ENCODE measurements at regions not wholly inside any gene's neighbourhood (a gene's known extent, or its start where the extent isn't known, plus 50 kb on each side); places are given as distances from the start of the nearest gene placed in this dataset.
"Not testable (repeated sequence)": the region's sequence is repeated elsewhere in the genome, so short reads cannot be mapped to it uniquely, and the experiment has no call there.

- DNase-seq, result not testable (repeated sequence)
These were observed 445.1 kb upstream of the CFAP20DC start for GRCh38 chr3:59494969-59495368.

- DNase-seq, result no peak
These were observed 436.7 kb upstream of the CFAP20DC start for GRCh38 chr3:59486520-59486919.

DNA sequence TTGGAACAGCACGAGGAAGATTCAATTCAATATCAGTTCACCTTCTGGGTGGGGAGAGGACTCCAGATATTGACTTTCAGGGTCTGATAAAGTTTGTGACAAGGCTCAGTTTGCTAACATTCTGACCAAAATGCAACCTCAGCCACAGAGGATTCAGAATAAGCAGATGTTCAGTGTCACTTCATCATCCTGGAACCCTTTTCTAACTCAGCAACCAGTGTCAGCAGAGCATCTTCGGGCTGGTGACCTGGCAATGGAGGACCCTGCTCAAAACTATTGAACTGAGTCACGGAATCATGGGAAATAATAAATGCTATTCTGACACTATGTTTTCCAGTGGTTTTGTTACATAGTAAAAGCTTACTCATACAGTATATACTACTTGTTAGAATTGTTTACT lies 433.4 kb upstream of the CFAP20DC start:
- no peak for DNase-seq

DNA sequence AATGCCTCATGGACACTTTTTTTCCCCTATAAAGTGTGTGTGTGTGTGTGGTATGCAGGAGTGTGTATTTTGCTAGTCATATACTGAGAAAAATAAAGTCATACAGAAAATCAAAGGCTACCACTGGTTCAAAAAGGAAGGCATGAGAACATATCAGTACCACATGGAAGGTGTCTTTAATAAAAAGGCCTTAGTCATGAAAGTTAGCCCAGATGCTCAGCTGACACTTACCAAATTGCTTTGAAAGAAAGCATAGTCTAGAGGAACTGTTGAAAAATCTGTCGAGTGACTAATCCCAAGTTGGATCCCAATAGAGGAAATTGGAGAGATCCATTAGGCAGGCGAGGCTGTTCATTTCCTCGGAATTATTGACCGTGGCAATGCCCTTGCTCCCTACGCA lies 432.9 kb upstream of the CFAP20DC start:
- no peak for DNase-seq

DNA sequence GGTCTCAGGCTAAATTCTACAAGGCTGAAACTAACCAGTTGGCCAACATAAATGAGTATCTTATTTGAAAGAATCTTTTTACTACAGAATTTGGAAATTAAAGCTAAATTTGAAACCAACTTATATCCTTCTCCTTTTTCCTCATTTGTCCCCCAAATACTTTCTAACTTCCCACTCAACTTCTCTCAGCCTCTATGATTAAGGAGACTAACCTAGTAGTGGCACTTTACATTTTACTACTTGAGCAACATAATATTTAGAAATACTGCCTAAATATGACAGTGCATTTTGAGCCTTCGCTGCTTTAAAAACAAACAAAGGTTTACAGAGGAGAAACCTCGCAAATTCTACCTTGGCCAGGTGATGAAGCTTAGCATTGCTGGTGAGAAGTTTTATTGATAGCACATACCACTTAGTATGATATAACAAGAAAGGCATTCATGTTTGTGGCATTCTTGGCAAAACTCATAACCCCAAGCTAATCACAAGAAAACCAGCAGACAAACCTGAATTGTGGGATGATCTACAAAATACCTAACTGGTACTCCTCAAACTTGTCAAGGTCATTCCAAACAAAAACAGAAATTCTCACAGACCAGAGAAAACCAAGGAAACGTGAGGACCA lies 432.1 kb upstream of the CFAP20DC start:
- no peak for DNase-seq

DNA sequence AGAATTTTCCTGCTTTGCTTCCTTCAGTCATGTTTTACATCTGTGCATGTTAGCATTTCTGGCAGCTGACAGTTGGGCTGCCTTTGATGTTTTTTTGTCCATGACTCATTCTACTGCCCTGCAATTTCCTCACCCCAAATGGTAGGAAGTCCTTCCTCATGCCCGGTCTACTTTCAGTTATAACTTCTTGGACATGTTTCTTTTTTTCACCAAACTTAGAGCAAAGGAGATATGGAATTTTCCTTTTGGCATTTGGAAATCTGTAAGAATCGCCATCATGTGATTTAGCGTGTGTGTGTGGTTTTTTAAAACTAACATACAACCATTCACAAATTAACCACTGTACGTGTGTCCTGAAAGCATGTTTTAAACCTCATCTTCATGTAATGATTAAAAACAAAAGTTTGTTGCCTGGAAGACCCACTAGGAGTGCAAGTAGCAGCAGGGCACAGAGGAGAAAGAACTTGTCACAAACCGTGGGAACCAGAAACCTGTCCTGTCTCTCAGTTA lies 430.7 kb upstream of the CFAP20DC start:
- peak; percentile 24 for DNase-seq

DNA sequence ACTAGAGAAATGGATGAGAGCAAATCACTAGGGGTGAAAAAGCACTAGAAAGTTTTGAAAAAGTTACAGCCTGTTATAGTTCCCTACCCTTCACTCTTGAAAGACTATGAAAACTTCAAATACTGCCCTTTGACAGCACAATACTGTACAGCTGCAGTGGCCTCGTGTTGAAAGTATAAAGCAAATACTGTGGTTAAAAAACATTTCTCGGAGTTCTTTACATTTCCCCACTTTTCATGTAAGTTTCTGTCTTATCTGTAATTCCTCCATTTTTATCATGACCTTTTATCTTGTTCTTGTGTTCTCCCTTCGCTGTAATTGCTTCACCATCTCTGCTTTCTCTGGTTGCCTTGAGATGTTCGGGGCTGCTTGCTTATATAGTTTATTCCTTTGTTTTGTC lies 423.8 kb upstream of the CFAP20DC start:
- no peak for DNase-seq

DNA sequence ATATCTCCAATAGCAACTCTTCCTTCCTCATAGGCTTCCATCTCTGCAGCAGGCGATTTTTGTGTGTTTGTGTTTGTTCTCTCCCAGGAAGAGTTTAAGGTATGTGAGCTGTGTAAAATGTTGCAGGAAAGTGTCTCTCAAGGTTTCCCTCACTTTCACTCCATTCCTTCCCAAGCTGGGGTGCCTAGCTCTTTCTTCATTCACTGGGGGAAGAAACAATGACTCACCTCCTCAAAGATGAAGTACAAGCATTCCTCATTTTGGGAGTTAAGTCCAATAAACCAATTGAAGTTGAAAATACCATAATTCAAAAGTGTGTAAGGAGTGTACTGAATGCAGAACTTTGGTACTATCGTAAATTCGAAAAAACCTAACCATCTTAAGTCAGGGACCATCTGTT lies 422.7 kb upstream of the CFAP20DC start:
- no peak for DNase-seq

- DNase-seq, result no peak
These were observed 420.3 kb upstream of the CFAP20DC start for GRCh38 chr3:59469948-59470723.

DNA sequence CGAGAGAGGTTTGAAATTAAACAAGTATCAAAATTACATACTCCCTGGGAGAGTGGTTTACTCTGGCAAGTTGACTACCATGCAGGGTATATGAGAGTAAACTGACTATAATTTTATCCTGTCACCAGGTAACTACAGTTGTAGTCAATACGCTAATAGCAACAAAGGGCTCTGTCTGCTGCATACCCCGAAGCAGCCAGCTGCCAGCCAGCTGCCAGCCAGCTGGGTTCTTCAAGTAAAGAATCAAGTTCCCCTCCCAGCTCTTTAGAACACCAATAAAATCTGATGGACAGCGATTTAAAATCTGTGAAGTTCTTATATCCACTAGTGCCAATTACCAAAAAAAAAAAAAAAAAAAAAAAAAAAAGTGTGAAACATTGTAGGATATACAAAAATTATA lies 417.7 kb upstream of the CFAP20DC start:
- no peak for DNase-seq

- DNase-seq, result no peak
These were observed 414.4 kb upstream of the CFAP20DC start for GRCh38 chr3:59464187-59464586.

- DNase-seq, result no peak
These were observed 413.4 kb upstream of the CFAP20DC start for GRCh38 chr3:59463253-59463652.

- DNase-seq, result no peak
These were observed 410.2 kb upstream of the CFAP20DC start for GRCh38 chr3:59460068-59460467.

- DNase-seq, result no peak
These were observed 407.1 kb upstream of the CFAP20DC start for GRCh38 chr3:59456852-59457485.

DNA sequence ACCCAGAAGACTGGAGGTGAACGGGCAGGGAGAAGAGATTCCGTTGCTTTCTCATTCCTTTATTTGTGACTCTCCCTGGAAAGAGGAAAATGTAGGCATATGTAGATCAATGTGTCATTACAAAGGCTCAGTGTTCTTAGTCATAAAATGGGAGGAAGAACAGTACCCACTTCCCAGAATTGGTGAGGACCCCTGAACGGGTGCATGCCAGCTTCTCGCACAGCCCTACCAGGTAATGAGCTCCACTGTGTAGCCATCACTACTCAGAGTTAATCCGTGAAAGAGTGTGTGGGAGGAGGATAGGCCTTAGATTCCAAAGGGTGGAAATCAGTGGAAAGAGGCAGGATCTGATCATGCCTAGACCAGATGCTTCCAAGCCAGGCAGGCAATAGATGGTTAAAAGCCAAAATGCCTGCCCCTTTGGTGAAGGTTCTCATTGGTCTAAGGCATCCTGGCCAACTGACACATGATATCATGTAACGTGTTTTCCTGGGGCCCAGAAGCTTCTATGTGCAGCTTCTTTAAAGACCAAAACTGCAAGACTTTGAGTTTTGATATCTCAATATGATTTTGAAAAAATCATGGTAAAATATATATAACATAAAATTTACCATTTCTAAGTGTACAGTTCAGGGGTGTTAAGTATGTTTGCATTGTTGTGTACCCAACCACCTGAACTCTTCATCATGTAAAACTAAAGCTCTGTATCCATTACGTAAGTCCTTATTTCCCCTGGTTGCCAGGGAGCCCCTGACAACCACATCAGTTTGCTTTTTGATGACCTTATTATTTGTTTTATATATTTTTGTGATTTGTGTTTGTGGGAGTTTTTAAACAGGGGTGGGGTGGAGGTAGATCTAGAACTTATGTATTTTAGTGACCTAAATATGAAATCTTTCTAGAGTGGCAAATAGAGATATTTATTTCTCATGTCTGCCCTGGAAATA lies 402.2 kb upstream of the CFAP20DC start:
- DNase-seq, result peak; percentile 17

- DNase-seq, result peak; percentile 68
These were observed 401.3 kb upstream of the CFAP20DC start for GRCh38 chr3:59450946-59451763.

DNA sequence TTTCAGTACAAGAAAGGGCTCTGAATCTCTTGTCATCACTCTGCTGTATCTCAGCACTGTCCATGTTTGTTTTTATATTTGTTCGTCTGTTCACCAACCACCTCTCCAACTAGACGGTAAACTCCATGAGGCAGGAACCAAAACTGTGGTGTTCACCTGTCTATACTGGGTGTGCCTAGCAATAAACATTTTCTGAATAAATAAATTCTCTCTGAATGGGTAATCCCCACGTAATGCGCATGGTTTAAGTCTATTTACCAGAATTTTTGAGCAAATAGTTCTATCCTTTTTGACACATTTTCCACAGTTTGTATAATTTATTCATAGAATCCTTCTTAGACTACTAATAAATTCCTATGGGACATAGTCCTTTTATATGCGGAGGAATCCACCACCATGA lies 400.6 kb upstream of the CFAP20DC start:
- DNase-seq, result no peak

DNA sequence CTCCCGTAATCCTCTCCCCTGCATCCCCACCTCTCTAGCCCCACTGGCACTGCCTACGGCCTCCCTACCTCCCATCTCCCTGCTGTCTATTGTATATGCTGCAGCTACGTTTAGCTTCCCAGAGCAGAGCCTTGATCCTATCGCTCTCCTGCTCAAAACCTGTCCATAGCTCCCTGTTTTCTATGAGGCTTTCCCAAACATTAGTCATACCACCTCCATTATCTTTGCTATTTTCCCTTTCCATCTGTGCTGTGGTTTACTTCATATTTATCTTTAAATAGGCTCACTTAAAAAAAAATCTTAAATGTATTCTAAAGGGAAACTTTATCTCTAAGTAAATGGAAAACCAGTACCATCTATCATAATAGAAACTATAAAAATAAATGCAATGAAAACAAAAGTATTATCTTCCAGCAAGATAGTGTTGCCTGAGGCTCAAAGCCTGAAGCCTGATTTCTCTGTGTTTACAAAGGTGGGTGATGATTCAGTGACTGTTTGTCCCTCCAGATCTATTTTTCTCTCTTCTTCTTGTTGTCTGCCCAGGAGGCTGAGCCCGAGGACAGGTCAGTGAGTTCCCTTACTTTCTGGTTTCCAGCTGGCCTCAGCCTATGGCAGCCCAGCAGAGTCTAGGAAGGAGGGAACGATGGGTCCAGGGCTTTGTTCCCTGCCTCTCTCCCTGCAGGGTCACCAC lies 397.1 kb upstream of the CFAP20DC start:
- DNase-seq, result no peak

- DNase-seq, result no peak
These were observed 394.9 kb upstream of the CFAP20DC start for GRCh38 chr3:59444676-59445075.

GRCh38 chr3:59444294-59444671 lies 394.5 kb upstream of the CFAP20DC start:
- peak; percentile 46 for DNase-seq

- peak; percentile 50 for DNase-seq
These were observed 393.9 kb upstream of the CFAP20DC start for GRCh38 chr3:59443618-59444293.

Measured in CD4-positive, alpha-beta T cell treated with Interleukin-17A for 4 hours (primary cell).